SK-N-SH (cell line): ENCODE measurements at regions not wholly inside any gene's neighbourhood (a gene's known extent, or its start where the extent isn't known, plus 50 kb on each side); places are given as distances from the start of the nearest gene placed in this dataset.

ENCODE experiments used
- EZH2phosphoT487 ChIP-seq: fragments of 200-600 bp; sonication (generic); IDR thresholded peaks from 2 replicates; pipeline ENCODE4 v1.6.1; 2017; ENCODE audit warnings: low read depth, mixed run types, mild to moderate bottlenecking, antibody characterized with exemption, moderate library complexity, borderline replicate concordance
- POLR2AphosphoS5 ChIP-seq: IDR thresholded peaks from 2 replicates; pipeline ENCODE4 v1.6.1; 2012; ENCODE audit warnings: low read depth, low read length
- TF ChIP-seq, protein P1 (sequence below): IDR thresholded peaks from 2 replicates; pipeline ENCODE4 v1.6.1; 2012; ENCODE audit warnings: mild to moderate bottlenecking, low read depth, low read length, moderate library complexity
- TF ChIP-seq, protein P2 (sequence below): IDR thresholded peaks from 2 replicates; pipeline ENCODE4 v1.4.0; 2012; ENCODE audit warnings: low read depth, borderline replicate concordance
- TF ChIP-seq, protein P3 (sequence below): fragments of 200-600 bp; sonication (generic); IDR thresholded peaks from 2 replicates; pipeline ENCODE4 v1.6.1; 2017; ENCODE audit warnings: antibody characterized with exemption, mild to moderate bottlenecking, moderate library complexity
- TF ChIP-seq, protein P4 (sequence below): IDR thresholded peaks from 2 replicates; pipeline ENCODE4; 2012
- TF ChIP-seq, protein P5 (sequence below): fragments of 150-350 bp; IDR thresholded peaks from 2 replicates; pipeline ENCODE4 v1.6.1; 2017; ENCODE audit warnings: antibody characterized with exemption, low read length, low read depth, borderline replicate concordance

DNA sequence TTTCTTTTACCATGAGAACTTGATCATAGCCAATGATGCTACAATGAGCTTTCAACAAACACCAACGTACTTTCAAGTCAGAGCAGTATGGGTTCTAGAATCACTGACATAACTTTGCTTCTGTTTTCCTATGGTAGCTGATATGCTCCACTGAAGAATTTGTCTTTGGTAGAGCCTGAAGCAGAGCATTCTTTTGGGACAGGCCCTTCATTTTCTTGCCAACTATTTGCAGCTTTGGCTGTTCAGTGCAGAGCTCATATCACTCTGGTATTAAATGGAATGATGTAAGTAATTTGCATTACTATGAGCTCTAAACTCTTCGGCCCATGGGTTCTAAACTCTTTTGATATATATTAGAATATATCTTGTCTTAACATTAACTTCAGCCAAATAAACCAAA lies 51.8 kb upstream of the APC start:
- TF ChIP-seq, protein P1, sequence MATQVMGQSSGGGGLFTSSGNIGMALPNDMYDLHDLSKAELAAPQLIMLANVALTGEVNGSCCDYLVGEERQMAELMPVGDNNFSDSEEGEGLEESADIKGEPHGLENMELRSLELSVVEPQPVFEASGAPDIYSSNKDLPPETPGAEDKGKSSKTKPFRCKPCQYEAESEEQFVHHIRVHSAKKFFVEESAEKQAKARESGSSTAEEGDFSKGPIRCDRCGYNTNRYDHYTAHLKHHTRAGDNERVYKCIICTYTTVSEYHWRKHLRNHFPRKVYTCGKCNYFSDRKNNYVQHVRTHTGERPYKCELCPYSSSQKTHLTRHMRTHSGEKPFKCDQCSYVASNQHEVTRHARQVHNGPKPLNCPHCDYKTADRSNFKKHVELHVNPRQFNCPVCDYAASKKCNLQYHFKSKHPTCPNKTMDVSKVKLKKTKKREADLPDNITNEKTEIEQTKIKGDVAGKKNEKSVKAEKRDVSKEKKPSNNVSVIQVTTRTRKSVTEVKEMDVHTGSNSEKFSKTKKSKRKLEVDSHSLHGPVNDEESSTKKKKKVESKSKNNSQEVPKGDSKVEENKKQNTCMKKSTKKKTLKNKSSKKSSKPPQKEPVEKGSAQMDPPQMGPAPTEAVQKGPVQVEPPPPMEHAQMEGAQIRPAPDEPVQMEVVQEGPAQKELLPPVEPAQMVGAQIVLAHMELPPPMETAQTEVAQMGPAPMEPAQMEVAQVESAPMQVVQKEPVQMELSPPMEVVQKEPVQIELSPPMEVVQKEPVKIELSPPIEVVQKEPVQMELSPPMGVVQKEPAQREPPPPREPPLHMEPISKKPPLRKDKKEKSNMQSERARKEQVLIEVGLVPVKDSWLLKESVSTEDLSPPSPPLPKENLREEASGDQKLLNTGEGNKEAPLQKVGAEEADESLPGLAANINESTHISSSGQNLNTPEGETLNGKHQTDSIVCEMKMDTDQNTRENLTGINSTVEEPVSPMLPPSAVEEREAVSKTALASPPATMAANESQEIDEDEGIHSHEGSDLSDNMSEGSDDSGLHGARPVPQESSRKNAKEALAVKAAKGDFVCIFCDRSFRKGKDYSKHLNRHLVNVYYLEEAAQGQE, result no peak
- TF ChIP-seq, protein P2, sequence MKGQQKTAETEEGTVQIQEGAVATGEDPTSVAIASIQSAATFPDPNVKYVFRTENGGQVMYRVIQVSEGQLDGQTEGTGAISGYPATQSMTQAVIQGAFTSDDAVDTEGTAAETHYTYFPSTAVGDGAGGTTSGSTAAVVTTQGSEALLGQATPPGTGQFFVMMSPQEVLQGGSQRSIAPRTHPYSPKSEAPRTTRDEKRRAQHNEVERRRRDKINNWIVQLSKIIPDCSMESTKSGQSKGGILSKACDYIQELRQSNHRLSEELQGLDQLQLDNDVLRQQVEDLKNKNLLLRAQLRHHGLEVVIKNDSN, result no peak
- TF ChIP-seq EZH2phosphoT487 (no peak), POLR2AphosphoS5 (no peak)
- TF ChIP-seq, protein P3, sequence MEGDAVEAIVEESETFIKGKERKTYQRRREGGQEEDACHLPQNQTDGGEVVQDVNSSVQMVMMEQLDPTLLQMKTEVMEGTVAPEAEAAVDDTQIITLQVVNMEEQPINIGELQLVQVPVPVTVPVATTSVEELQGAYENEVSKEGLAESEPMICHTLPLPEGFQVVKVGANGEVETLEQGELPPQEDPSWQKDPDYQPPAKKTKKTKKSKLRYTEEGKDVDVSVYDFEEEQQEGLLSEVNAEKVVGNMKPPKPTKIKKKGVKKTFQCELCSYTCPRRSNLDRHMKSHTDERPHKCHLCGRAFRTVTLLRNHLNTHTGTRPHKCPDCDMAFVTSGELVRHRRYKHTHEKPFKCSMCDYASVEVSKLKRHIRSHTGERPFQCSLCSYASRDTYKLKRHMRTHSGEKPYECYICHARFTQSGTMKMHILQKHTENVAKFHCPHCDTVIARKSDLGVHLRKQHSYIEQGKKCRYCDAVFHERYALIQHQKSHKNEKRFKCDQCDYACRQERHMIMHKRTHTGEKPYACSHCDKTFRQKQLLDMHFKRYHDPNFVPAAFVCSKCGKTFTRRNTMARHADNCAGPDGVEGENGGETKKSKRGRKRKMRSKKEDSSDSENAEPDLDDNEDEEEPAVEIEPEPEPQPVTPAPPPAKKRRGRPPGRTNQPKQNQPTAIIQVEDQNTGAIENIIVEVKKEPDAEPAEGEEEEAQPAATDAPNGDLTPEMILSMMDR, result no peak
- TF ChIP-seq, protein P4, sequence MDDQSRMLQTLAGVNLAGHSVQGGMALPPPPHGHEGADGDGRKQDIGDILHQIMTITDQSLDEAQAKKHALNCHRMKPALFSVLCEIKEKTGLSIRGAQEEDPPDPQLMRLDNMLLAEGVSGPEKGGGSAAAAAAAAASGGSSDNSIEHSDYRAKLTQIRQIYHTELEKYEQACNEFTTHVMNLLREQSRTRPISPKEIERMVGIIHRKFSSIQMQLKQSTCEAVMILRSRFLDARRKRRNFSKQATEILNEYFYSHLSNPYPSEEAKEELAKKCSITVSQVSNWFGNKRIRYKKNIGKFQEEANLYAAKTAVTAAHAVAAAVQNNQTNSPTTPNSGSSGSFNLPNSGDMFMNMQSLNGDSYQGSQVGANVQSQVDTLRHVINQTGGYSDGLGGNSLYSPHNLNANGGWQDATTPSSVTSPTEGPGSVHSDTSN, result no peak
- TF ChIP-seq, protein P5, sequence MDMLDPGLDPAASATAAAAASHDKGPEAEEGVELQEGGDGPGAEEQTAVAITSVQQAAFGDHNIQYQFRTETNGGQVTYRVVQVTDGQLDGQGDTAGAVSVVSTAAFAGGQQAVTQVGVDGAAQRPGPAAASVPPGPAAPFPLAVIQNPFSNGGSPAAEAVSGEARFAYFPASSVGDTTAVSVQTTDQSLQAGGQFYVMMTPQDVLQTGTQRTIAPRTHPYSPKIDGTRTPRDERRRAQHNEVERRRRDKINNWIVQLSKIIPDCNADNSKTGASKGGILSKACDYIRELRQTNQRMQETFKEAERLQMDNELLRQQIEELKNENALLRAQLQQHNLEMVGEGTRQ, result no peak
